ENCODE measurements at regions not wholly inside any gene's neighbourhood (a gene's known extent, or its start where the extent isn't known, plus 50 kb on each side); places are given as distances from the start of the nearest gene placed in this dataset.

GRCh38 chr20:11170025-11170424 is 496.2 kb upstream of the JAG1 start:
- Histone ChIP-seq H3K4me3 (no peak overlapping the region), H3K27ac (no peak overlapping the region)
- intact Hi-C loops (cut with DNase I), result no loop called here

DNA sequence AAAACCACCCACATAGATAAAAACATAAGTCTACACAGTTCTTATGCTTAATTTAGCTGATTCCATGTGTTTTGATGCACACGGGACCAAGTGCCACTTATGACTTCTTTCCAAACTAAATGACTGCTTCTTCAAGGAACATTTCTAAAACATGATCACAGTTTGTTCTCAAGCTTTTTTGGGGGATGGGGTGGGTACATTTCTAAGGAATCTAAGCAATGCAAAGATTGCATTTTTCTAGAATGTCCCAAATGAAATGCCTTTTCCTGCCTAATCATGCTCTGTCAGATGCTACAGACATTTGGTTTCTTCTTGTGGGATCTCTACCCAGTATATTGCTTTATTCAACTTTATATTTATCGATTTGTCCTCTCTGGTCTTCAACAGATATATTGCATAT is 496.8 kb upstream of the JAG1 start:
- Histone ChIP-seq H3K36me3 (no peaks in the 10 kb centered on the region), H3K27ac (no peak overlapping the region), H3K27me3 (no peaks in the 10 kb centered on the region), H3K4me1 (no peaks in the 10 kb centered on the region), H3K9me3 (no peaks in the 10 kb centered on the region), H3K4me3 (no peak overlapping the region)
- no peak for TF ChIP-seq POLR2A (IDR thresholded peaks at IDR 0.05)
- TF ChIP-seq, protein P1, sequence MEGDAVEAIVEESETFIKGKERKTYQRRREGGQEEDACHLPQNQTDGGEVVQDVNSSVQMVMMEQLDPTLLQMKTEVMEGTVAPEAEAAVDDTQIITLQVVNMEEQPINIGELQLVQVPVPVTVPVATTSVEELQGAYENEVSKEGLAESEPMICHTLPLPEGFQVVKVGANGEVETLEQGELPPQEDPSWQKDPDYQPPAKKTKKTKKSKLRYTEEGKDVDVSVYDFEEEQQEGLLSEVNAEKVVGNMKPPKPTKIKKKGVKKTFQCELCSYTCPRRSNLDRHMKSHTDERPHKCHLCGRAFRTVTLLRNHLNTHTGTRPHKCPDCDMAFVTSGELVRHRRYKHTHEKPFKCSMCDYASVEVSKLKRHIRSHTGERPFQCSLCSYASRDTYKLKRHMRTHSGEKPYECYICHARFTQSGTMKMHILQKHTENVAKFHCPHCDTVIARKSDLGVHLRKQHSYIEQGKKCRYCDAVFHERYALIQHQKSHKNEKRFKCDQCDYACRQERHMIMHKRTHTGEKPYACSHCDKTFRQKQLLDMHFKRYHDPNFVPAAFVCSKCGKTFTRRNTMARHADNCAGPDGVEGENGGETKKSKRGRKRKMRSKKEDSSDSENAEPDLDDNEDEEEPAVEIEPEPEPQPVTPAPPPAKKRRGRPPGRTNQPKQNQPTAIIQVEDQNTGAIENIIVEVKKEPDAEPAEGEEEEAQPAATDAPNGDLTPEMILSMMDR (IDR thresholded peaks at IDR 0.05), result no peak
- no peak for TF ChIP-seq POLR2AphosphoS5 (IDR thresholded peaks at IDR 0.05)
- no peak for TF ChIP-seq EP300 (IDR thresholded peaks at IDR 0.05)
- intact Hi-C loops (cut with DNase I), result no loop called here
- 82 to 87% methylated on average over 2 of the region's 2 CpGs for WGBS, 2 donors
- no peak for DNase-seq

More at GRCh38 chr20:11170025-11170424, 496.2 kb upstream of the JAG1 start:
- TF ChIP-seq POLR2AphosphoS5 (IDR thresholded peaks at IDR 0.05) (no peak), POLR2A (IDR thresholded peaks at IDR 0.05) (no peak), EP300 (IDR thresholded peaks at IDR 0.05) (no peak)
- TF ChIP-seq, protein P1 (IDR thresholded peaks at IDR 0.05), result no peak
- no peaks in the 10 kb centered on the region for H3K36me3 ChIP-seq
- H3K27me3 ChIP-seq, result no peaks in the 10 kb centered on the region
- H3K4me1 ChIP-seq, result no peaks in the 10 kb centered on the region
- no peak for DNase-seq
- no peaks in the 10 kb centered on the region for H3K9me3 ChIP-seq

DNA sequence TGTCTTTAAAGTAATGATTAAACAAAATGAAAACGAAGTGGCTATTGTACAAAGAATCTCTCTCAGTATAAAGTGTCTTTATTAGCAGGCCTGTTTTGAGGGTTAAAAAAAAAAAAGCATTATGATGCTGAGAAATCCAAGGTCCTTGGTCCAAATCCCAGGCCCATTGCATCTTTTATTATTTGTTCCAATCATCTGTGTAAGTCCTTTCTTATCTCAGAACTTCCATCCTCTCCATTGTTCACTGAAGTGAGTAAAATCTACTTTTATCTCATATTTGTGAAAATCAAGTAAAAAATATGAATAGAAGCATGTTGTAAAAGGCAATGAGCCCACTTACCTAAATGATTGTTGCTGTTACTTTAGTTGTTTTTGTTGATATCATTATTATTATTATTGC is 499.1 kb upstream of the JAG1 start:
- no peaks in the 10 kb centered on the region for H3K4me1 ChIP-seq
- no peaks in the 10 kb centered on the region for H3K27me3 ChIP-seq
- no peak for DNase-seq
- no peaks in the 10 kb centered on the region for H3K9me3 ChIP-seq
- H3K36me3 ChIP-seq, result no peaks in the 10 kb centered on the region
- no peak overlapping the region for H3K27ac ChIP-seq
- 59 to 77% methylated on average over 1 of the region's 1 CpG for WGBS, 2 donors
- TF ChIP-seq POLR2AphosphoS5 (IDR thresholded peaks at IDR 0.05), result no peak
- H3K4me3 ChIP-seq, result no peak overlapping the region
- intact Hi-C loops (cut with DNase I), result no loop called here

- Histone ChIP-seq H3K27me3 (no peaks in the 10 kb centered on the region), H3K36me3 (no peaks in the 10 kb centered on the region), H3K4me3 (no peak overlapping the region), H3K9me3 (no peaks in the 10 kb centered on the region), H3K27ac (no peak overlapping the region), H3K4me1 (no peaks in the 10 kb centered on the region)
- TF ChIP-seq POLR2A (IDR thresholded peaks at IDR 0.05) (no peak), POLR2AphosphoS5 (IDR thresholded peaks at IDR 0.05) (no peak), EP300 (IDR thresholded peaks at IDR 0.05) (no peak)
- TF ChIP-seq, protein P1 (IDR thresholded peaks at IDR 0.05), result no peak
- DNase-seq, result no peak
- intact Hi-C loops (cut with DNase I), result no loop called here
- WGBS, 2 donors, result 96% methylated on average over 4 of the region's 4 CpGs
These were observed 500.1 kb upstream of the JAG1 start for GRCh38 chr20:11173916-11174315.

DNA sequence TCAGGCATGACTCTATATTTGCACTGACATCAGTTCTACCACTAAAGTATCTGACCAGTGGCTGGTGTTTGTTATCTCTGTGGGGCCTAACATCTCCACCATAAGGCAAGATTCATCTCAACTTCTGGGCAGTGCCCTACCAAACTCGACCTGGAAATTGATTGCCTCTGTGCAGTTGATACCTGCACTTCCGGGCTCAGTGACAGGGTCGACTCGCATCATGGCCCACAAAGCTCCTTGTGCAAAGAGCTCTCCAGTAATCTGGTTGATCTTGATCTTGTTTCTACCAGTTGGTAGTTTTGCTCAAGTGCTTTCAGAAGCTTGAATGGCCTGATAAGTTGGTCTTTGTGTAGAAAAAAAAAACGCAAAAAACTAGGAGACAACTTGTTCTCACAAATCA is 501.1 kb upstream of the JAG1 start:
- intact Hi-C loops (cut with DNase I), result no loop called here
- Histone ChIP-seq H3K27me3 (no peaks in the 10 kb centered on the region), H3K4me3 (no peak overlapping the region), H3K27ac (no peak overlapping the region), H3K4me1 (no peaks in the 10 kb centered on the region), H3K36me3 (no peaks in the 10 kb centered on the region), H3K9me3 (no peaks in the 10 kb centered on the region)
- no peak for TF ChIP-seq POLR2AphosphoS5 (IDR thresholded peaks at IDR 0.05)
- no peak for TF ChIP-seq POLR2A (IDR thresholded peaks at IDR 0.05)
- TF ChIP-seq EP300 (IDR thresholded peaks at IDR 0.05), result no peak
- TF ChIP-seq, protein P1 (IDR thresholded peaks at IDR 0.05), result no peak
- DNase-seq, result no peak
- 85% methylated on average over 5 of the region's 5 CpGs for WGBS, 2 donors

Data from sigmoid colon (tissue), 6 donors.